ENCODE measurements at regions not wholly inside any gene's neighbourhood (a gene's known extent, or its start where the extent isn't known, plus 50 kb on each side); places are given as distances from the start of the nearest gene placed in this dataset.

DNA sequence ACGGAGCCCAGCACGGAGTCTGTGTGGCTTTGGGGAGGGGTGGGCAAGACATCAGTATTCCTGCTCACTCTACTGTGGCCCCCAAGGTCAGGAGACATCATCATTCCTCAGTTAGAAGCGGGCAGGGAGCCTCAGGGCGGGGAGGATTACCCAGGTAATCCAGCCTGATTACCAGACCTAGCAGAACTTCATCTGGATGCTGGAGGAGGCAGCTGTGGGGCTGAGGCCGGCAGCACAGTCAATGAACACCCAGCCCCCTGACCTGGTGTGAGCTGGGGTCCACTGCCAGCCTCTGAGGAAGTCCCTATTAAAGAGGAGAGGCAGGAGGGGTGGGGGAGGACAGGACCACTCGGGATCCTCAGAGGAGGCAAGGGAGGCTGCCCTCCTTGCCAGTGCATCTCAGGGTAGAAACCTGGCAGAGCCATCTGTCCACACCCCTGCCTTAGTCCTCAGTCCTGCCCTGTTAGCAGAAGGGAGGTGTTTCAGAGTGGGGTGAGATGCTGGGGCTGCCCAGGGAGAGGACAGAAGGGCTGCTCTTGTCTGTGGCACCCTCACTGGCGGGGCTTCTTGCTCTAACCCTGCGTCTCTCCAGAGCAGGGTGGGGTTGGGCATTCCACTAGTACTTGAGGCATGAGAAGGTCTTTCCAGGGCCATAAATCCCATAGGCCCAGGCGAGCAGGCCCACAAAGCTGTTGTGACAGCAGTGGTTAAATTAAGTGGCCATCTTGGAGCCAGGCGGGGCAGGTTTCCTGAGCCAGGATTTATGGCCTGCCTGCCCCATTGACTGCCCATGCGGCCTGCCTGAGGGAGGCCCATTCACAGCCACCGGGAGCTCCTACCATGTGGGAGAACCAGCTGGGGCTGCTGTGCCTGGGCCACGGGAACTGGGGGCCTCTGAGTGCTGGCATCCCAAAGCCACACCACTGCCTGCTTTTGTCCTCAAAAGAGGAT, 82.1 kb downstream of the LINGO1 start:
- CTCF ChIA-PET, result interaction anchor here (2.1 kb wide), 1 partner anchor 7 kb away, joined by 8 read pairs; no protein-coding TSS in a partner anchor
- no peaks in the 10 kb centered on the region for H3K79me2 ChIP-seq (ENCODE audit: control insufficient read depth, insufficient read depth, low read length)
- H3K4me3 Mint-ChIP-seq, result no peak overlapping the region
- 86% methylated on average over 10 of the region's 13 CpGs for WGBS (ENCODE audit: insufficient coverage)
- no peaks in the 10 kb centered on the region for H3K9me3 Mint-ChIP-seq (ENCODE audit: insufficient read depth)
- ATAC-seq (ENCODE audit: low read depth) (no peak), DNase-seq (no peak)
- H3K4me3 ChIP-seq (ENCODE audit: control extremely low read depth in 1 of 5, extremely low read depth in 1 of 5, insufficient read depth in 1 of 5, low read depth in 2 of 5, low read length in 4 of 5), result no peak overlapping the region
- H3K9ac ChIP-seq (ENCODE audit: low read length), result no peak overlapping the region
- no peak overlapping the region for H3K4me2 ChIP-seq (replicated peaks; ENCODE audit: low read depth, low read length, poor library complexity, severe bottlenecking)
- H3K27ac Mint-ChIP-seq, result no peak overlapping the region
- TF ChIP-seq CTCF (IDR thresholded peaks at IDR 0.05), result no peak
- no peak for TF ChIP-seq EZH2 (IDR thresholded peaks at IDR 0.05; ENCODE audit: borderline replicate concordance, insufficient read depth, low read depth, low read length, poor library complexity, severe bottlenecking)
- intact Hi-C loops (cut with micrococcal nuclease), result no loop called here
- H3K27ac ChIP-seq (ENCODE audit: low read length in 2 of 2), result no peak overlapping the region
- H3K36me3 ChIP-seq (replicated peaks in 1 of 2; ENCODE audit: control extremely low read depth in 1 of 2, control insufficient read depth in 1 of 2, extremely low read depth in 1 of 2, insufficient read depth in 2 of 2, low read length in 1 of 2), result no peaks in the 10 kb centered on the region
- H3K4me1 ChIP-seq (ENCODE audit: control insufficient read depth in 2 of 2, insufficient read depth in 2 of 2, low read length in 2 of 2), result no peaks in the 10 kb centered on the region
- H3K9me3 ChIP-seq (ENCODE audit: control extremely low read depth in 1 of 3, control insufficient read depth in 2 of 3, insufficient read depth in 1 of 3, low read length in 2 of 3), result peaks cover 0 to 12% (median 0%) of the 10 kb centered on the region in 3 donors
- no peaks in the 10 kb centered on the region for H3K27me3 ChIP-seq (replicated peaks in 1 of 4; ENCODE audit: control extremely low read depth in 1 of 4, control insufficient read depth in 3 of 4, insufficient read depth in 4 of 4, low read length in 3 of 4)
- H3K4me1 Mint-ChIP-seq, result peaks cover 7% of the 10 kb centered on the region
- no peak overlapping the region for H2AFZ ChIP-seq (ENCODE audit: insufficient read depth, low read depth, low read length, poor library complexity, severe bottlenecking)
- no peaks in the 10 kb centered on the region for H4K20me1 ChIP-seq (ENCODE audit: control insufficient read depth, insufficient read depth, low read length, poor library complexity, severe bottlenecking)
- no peaks in the 10 kb centered on the region for H3K27me3 Mint-ChIP-seq
- POLR2A ChIA-PET, result interaction anchor here (0.7 kb wide), 1 partner anchor 612 kb away, joined by 3 read pairs; no protein-coding TSS in a partner anchor

Measured in B cell (primary cell).